ENCODE measurements at regions not wholly inside any gene's neighbourhood (a gene's known extent, or its start where the extent isn't known, plus 50 kb on each side); places are given as distances from the start of the nearest gene placed in this dataset.

- TF ChIP-seq ZBTB40 (IDR thresholded peaks at IDR 0.05; ENCODE audit: borderline replicate concordance) (no peak), CHD2 (IDR thresholded peaks at IDR 0.05; ENCODE audit: borderline replicate concordance, low read depth, low read length) (no peak), SP1 (IDR thresholded peaks at IDR 0.05; ENCODE audit: low read depth, low read length) (no peak)
These were observed 196.9 kb downstream of the C1D start (continued) for GRCh38 chr2:67865917-67866316.

DNA sequence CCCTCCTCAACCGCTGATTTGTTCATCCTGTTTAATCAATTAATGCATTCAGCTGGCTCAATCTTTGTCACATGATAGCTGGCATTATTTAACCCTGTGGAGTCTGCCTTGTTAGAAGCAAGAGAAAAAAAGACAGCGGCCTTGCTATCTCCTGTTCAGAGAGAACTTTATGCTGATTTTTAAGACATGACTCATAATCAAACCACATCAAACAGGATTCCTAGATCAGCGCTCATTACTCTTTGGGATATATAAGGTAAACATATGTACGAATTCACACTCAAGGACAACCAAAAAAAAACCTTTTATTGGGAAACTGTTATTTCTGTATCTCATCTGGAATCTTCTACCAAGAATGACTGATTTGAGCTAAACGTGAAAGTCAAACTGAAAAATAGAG is 195.1 kb downstream of the C1D start:
- no peak for FAIRE-seq
- no peak for TF ChIP-seq ELK1 (IDR thresholded peaks at IDR 0.05; ENCODE audit: low read depth, low read length)
- no peak for TF ChIP-seq ZNF207 (IDR thresholded peaks at IDR 0.05; ENCODE audit: borderline replicate concordance)
- no peak for TF ChIP-seq CUX1 (IDR thresholded peaks at IDR 0.05; ENCODE audit: insufficient replicate concordance, low read depth, low read length)
- no peak for TF ChIP-seq CREM (IDR thresholded peaks at IDR 0.05; ENCODE audit: low read depth)
- TF ChIP-seq HCFC1 (IDR thresholded peaks at IDR 0.05; ENCODE audit: low read length): no peak
- TF ChIP-seq DPF2 (IDR thresholded peaks at IDR 0.05): no peak
- TF ChIP-seq KAT2A (conservative IDR thresholded peaks at IDR 0.05; ENCODE audit: control insufficient read depth, low read depth, low read length): no peak
- TF ChIP-seq JUNB (IDR thresholded peaks at IDR 0.05): no peak

More for the DNA sequence above, 195.1 kb downstream of the C1D start:
- ChIA-PET SMC1A (ENCODE audit: uncharacterized antibody, unreplicated experiment) (no interaction called here), CTCF (interaction anchor here (0.6 kb wide), 1 partner anchor 21 kb away, joined by 3 read pairs; no protein-coding TSS in a partner anchor), RAD21 (ENCODE audit: unreplicated experiment) (no interaction called here), POLR2A (no interaction called here)
- Histone ChIP-seq H3K4me1 (ENCODE audit: control insufficient read depth, insufficient read depth, low read length) (no peaks in the 10 kb centered on the region), H3K4me3 (no peak overlapping the region), H2AFZ (ENCODE audit: control insufficient read depth, low read depth, low read length) (no peak overlapping the region), H3K4me2 (ENCODE audit: control insufficient read depth, insufficient read depth) (no peak overlapping the region), H3K9me3 (replicated peaks; ENCODE audit: control insufficient read depth, insufficient read depth, low read length) (no peaks in the 10 kb centered on the region), H3K27me3 (replicated peaks in 1 of 2; ENCODE audit: control insufficient read depth in 2 of 2, insufficient read depth in 2 of 2, low read length in 1 of 2) (no peaks in the 10 kb centered on the region), H3K79me2 (ENCODE audit: control insufficient read depth, insufficient read depth, low read length) (no peaks in the 10 kb centered on the region), H3K27ac (ENCODE audit: control insufficient read depth, insufficient read depth) (no peak overlapping the region), H4K20me1 (ENCODE audit: control insufficient read depth, insufficient read depth) (no peaks in the 10 kb centered on the region), H3K36me3 (ENCODE audit: control insufficient read depth in 2 of 2, insufficient read depth in 2 of 2, low read length in 1 of 2) (no peaks in the 10 kb centered on the region), H3K9ac (ENCODE audit: control insufficient read depth, insufficient read depth, low read length) (no peak overlapping the region)
- intact Hi-C loops (cut with micrococcal nuclease; ENCODE audit: unreplicated experiment): no loop called here
- ATAC-seq (no peak), DNase-seq (ENCODE audit: low read depth, low spot score) (no peak)
- 27% methylated on average over 5 of the region's 5 CpGs for WGBS (ENCODE audit: insufficient coverage, insufficient replicate concordance, low lambda C conversion rate, missing lambda C conversion rate)
- no TSS peak for BruUV-seq (replicated peaks)
- in situ Hi-C loops (cut with MboI): no loop called here

All from GM12878 (cell line).